ENCODE measurements at regions not wholly inside any gene's neighbourhood (a gene's known extent, or its start where the extent isn't known, plus 50 kb on each side); places are given as distances from the start of the nearest gene placed in this dataset.

GRCh38 chr11:112786196-112786595, 175.0 kb upstream of the NCAM1 start:
- TF ChIP-seq, protein P1, sequence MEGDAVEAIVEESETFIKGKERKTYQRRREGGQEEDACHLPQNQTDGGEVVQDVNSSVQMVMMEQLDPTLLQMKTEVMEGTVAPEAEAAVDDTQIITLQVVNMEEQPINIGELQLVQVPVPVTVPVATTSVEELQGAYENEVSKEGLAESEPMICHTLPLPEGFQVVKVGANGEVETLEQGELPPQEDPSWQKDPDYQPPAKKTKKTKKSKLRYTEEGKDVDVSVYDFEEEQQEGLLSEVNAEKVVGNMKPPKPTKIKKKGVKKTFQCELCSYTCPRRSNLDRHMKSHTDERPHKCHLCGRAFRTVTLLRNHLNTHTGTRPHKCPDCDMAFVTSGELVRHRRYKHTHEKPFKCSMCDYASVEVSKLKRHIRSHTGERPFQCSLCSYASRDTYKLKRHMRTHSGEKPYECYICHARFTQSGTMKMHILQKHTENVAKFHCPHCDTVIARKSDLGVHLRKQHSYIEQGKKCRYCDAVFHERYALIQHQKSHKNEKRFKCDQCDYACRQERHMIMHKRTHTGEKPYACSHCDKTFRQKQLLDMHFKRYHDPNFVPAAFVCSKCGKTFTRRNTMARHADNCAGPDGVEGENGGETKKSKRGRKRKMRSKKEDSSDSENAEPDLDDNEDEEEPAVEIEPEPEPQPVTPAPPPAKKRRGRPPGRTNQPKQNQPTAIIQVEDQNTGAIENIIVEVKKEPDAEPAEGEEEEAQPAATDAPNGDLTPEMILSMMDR (conservative IDR thresholded peaks at IDR 0.05), result no peak

GRCh38 chr11:112786886-112787530, 174.2 kb upstream of the NCAM1 start:
- TF ChIP-seq, protein P1 (conservative IDR thresholded peaks at IDR 0.05), result no peak
- H3K4me3 Mint-ChIP-seq, result no peak overlapping the region
- H3K9me3 Mint-ChIP-seq, result no peaks in the 10 kb centered on the region
- H3K36me3 Mint-ChIP-seq (ENCODE audit: low read depth), result no peaks in the 10 kb centered on the region
- no peak for DNase-seq (ENCODE audit: low read depth, low spot score)
- H3K27me3 Mint-ChIP-seq (ENCODE audit: low read depth), result no peaks in the 10 kb centered on the region
- H3K4me1 Mint-ChIP-seq, result peaks cover 14% of the 10 kb centered on the region
- H3K27ac Mint-ChIP-seq (ENCODE audit: unreplicated experiment), result peak overlapping the region; percentile 84

More at GRCh38 chr11:112786196-112786595, 175.0 kb upstream of the NCAM1 start:
- Mint-ChIP-seq H3K27me3 (ENCODE audit: low read depth) (no peaks in the 10 kb centered on the region), H3K36me3 (ENCODE audit: low read depth) (no peaks in the 10 kb centered on the region), H3K4me1 (peaks cover 14% of the 10 kb centered on the region), H3K27ac (ENCODE audit: unreplicated experiment) (no peak overlapping the region), H3K9me3 (no peaks in the 10 kb centered on the region), H3K4me3 (no peak overlapping the region)
- DNase-seq (ENCODE audit: low read depth, low spot score), result no peak

DNA sequence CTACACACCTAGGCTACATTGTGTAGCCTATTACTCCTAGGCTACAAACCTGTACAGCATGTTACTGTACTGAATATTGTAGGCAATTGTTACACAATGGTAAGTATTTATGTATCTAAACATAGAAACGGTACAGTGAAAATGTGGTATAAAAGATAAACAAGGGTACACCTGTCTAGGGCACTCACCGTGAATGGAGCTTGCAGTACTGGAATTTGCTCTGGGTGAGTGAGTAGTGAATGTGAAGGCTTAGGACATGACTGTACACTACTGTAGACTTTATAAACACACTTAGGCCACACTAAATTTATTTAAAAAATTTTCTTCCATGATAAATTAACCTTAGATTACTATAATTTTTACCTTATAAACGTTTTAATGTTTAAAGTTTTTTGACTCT, 171.7 kb upstream of the NCAM1 start:
- Mint-ChIP-seq H3K27me3 (ENCODE audit: low read depth) (no peaks in the 10 kb centered on the region), H3K4me1 (peaks cover 14% of the 10 kb centered on the region), H3K9me3 (no peaks in the 10 kb centered on the region), H3K27ac (ENCODE audit: unreplicated experiment) (no peak overlapping the region), H3K4me3 (no peak overlapping the region), H3K36me3 (ENCODE audit: low read depth) (no peaks in the 10 kb centered on the region)
- no peak for DNase-seq (ENCODE audit: low read depth, low spot score)
- TF ChIP-seq, protein P1 (conservative IDR thresholded peaks at IDR 0.05), result no peak

DNA sequence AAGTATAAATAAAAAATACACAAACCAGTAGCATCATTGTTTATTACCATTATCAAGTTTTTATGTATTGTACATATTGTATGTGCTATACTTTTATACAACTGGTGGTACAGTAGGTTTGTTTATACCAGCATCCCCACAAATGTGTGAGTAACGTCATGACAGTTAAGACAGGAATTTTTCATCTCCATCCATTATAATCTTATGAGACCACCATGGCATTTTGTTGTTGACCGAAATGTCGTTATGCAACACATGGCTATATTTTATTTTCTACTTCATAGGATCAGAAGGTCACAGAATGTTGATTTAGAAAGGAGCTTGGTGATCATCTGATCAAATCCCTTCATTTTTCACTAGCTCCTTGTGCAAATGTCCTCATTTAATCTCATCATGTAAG, 170.9 kb upstream of the NCAM1 start:
- Mint-ChIP-seq H3K27ac (ENCODE audit: unreplicated experiment) (no peak overlapping the region), H3K4me3 (no peak overlapping the region), H3K36me3 (ENCODE audit: low read depth) (no peaks in the 10 kb centered on the region), H3K27me3 (ENCODE audit: low read depth) (no peaks in the 10 kb centered on the region), H3K9me3 (no peaks in the 10 kb centered on the region), H3K4me1 (peaks cover 13% of the 10 kb centered on the region)
- no peak for DNase-seq (ENCODE audit: low read depth, low spot score)
- TF ChIP-seq, protein P1 (conservative IDR thresholded peaks at IDR 0.05), result no peak

DNA sequence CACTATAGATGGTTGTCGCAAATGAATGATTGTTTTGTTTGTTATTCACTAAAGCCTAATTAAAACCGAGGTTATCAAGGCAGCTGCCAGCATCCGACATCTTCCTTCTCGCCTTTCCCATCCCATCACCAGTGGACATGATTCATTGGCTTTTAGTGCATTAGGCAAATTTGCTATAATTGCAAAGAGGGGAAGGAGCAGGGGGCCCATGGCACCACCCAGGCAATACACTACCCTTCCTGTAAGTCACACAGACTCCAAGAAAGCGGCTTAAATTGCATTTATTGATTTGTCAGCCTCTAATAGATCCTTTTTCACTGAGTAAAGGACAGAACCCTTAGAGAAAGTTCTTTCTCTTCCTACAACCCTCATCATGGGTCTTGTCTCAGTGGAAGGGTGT, 169.2 kb upstream of the NCAM1 start:
- no peak for DNase-seq (ENCODE audit: low read depth, low spot score)
- Mint-ChIP-seq H3K4me3 (no peak overlapping the region), H3K27ac (ENCODE audit: unreplicated experiment) (no peak overlapping the region), H3K4me1 (peaks cover 16% of the 10 kb centered on the region), H3K27me3 (ENCODE audit: low read depth) (no peaks in the 10 kb centered on the region), H3K9me3 (no peaks in the 10 kb centered on the region), H3K36me3 (ENCODE audit: low read depth) (no peaks in the 10 kb centered on the region)
- TF ChIP-seq, protein P1 (conservative IDR thresholded peaks at IDR 0.05), result no peak

Measured in neural crest cell (in vitro differentiated cells).